Hematopoietic multipotent progenitor cell (in vitro differentiated cells): ENCODE measurements at regions not wholly inside any gene's neighbourhood (a gene's known extent, or its start where the extent isn't known, plus 50 kb on each side); places are given as distances from the start of the nearest gene placed in this dataset.

Source experiments
- DNase-seq, 3 donors: peaks; one replicate each; pipeline ENCODE4 v3.0.0-alpha.2; 2011 to 2015; ENCODE audit warnings: low read depth in 2 of 3, low spot score in 2 of 3

- DNase-seq, result no peak
These were observed 158.2 kb upstream of the C14orf180 start for GRCh38 chr14:104421401-104421821.

- DNase-seq, result no peak
These were observed 157.4 kb upstream of the C14orf180 start for GRCh38 chr14:104421892-104422828.

GRCh38 chr14:104422837-104423681 lies 156.5 kb upstream of the C14orf180 start:
- DNase-seq, result no peak

GRCh38 chr14:104423701-104424405 lies 155.7 kb upstream of the C14orf180 start:
- DNase-seq, result no peak

- DNase-seq, result no peak
These were observed 155.0 kb upstream of the C14orf180 start for GRCh38 chr14:104424406-104425072.

GRCh38 chr14:104425171-104425681 lies 154.3 kb upstream of the C14orf180 start:
- no peak for DNase-seq

- DNase-seq, result no peak
These were observed 153.6 kb upstream of the C14orf180 start for GRCh38 chr14:104425763-104426646.

- no peak for DNase-seq
These were observed 152.3 kb upstream of the C14orf180 start for GRCh38 chr14:104427131-104427851.

GRCh38 chr14:104428333-104428851 lies 151.2 kb upstream of the C14orf180 start:
- DNase-seq, result no peak

GRCh38 chr14:104428860-104429259 lies 150.7 kb upstream of the C14orf180 start:
- DNase-seq, result no peak

GRCh38 chr14:104429291-104429861 lies 150.2 kb upstream of the C14orf180 start:
- DNase-seq, result no peak

GRCh38 chr14:104431351-104431928 lies 148.1 kb upstream of the C14orf180 start:
- no peak for DNase-seq

GRCh38 chr14:104431929-104432541 lies 147.5 kb upstream of the C14orf180 start:
- DNase-seq, result no peak

- DNase-seq, result no peak
These were observed 146.8 kb upstream of the C14orf180 start for GRCh38 chr14:104432611-104433231.

GRCh38 chr14:104433401-104434213 lies 146.0 kb upstream of the C14orf180 start:
- no peak for DNase-seq
